ENCODE measurements at regions not wholly inside any gene's neighbourhood (a gene's known extent, or its start where the extent isn't known, plus 50 kb on each side); places are given as distances from the start of the nearest gene placed in this dataset.

- TF ChIP-seq CTCF (IDR thresholded peaks at IDR 0.05) (no peak), ZFX (IDR thresholded peaks at IDR 0.05; ENCODE audit: borderline replicate concordance) (no peak)
These were observed 77.2 kb upstream of the PABPC3 start for GRCh38 chr13:25018729-25019115.

Measured in 22Rv1 (cell line).